IPS-11a (cell line): ENCODE measurements at regions not wholly inside any gene's neighbourhood (a gene's known extent, or its start where the extent isn't known, plus 50 kb on each side); places are given as distances from the start of the nearest gene placed in this dataset.

ENCODE experiments used
- H3K4me3 ChIP-seq: one replicate; pipeline ENCODE4 v1.5.1; 2013; ENCODE audit warnings: low read depth, low read length, control low read depth

DNA sequence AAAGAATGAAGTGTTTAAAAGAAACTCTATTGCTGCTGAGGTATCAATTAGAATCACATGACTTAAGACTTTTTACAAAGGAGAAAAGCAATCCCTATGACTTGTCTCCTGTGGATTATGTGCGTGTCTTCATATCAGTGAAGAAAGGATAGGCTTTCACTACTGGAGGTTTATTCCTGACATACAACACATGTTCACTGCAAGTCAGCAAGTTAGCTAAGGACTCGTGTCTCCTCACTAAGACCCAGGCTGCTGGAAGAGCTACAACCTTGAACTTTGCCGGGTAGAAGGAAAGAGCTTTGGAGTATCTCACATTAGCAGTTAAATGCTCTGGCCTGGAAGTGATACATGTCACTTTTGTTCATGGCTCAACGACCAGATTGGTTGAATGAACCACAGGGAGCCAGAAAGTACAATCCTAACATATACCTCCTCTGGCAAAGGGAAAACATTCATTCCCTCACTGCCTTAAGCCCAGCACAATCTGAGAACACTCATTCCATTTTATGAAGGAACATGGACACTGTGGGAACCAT lies 215.3 kb downstream of the RNF152 start:
- H3K4me3 ChIP-seq: no peak overlapping the region

DNA sequence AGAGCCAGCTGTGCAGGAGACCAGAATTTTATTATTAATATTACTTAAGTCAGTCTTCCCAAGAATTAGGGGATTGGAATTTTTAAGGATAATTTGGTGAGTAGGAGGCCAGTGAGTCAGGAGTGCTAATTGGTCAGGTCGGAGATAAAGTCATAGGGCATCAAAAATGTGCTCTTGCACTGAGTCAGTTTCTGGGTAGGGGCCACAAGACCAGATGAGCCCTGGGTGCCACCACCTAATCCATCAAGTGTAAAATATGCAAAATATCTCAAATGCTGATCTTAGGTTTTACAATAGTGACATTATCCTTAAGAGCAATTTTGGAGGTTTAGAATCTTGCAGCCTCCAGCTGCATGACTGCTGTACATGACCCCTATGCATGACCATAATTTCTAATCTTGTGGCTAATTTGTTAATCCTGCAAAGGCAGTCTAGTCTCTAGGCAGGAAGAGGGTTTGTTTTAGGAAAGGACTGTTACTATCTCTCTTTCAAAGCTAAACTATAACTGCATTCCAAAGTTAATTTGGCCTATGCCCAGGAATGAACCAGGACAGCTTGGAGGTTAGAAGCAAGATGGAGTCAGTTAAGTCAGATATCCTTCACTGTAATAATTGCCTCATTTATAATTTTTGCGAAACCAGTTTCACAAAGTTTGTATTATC lies 215.9 kb downstream of the RNF152 start:
- H3K4me3 ChIP-seq: no peak overlapping the region

DNA sequence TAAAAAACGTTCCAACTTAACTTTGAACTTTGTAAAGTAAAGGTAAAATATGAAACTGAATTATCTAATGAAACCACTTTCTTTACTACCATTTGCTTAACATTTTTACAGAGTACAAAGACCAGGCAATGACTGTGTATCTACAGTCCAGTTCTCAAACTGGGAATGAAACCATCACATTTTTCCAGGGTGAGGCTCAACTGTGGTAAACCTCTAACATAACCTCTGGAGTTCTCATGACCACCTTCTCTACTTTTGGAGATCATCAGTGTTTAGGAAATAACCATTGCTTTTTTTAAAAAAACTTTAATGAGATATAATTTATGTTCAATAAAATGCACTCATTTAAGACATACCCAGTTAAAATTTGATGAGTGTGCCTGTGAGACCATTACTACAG lies 223.5 kb downstream of the RNF152 start:
- no peak overlapping the region for H3K4me3 ChIP-seq

DNA sequence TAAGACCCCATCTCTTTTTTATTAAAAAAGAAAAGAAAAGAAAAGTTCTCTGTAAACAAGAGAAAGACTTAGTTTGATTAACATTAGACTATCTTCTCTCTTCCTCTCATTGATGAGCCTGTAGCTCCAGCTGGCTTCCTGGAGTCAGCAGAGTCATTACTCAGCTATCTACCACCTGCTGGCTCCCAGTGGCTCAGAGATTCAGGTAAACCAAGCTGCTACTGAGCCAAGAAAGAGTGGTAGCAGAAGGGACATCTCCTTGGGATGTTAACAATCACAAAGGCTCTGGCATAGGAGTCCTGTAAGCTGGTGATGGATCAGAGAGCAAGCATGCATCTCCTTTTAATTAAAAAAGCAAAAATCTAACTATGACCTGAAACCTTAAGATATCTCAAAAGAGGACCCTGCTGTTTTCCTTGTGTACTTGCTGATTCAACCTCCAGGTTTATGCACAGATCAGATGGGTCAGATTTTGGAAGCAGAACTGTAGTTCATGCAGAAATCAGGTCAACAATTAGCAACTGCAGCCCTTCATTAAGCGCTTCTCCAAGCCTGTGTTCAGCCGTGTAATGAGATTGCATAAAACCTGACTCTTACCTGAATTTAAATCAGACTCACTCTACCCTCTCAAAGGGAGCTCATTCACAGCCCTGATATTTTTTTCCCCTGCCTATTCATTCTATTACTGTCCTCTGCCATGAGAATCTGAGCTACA lies 225.8 kb downstream of the RNF152 start:
- no peak overlapping the region for H3K4me3 ChIP-seq

DNA sequence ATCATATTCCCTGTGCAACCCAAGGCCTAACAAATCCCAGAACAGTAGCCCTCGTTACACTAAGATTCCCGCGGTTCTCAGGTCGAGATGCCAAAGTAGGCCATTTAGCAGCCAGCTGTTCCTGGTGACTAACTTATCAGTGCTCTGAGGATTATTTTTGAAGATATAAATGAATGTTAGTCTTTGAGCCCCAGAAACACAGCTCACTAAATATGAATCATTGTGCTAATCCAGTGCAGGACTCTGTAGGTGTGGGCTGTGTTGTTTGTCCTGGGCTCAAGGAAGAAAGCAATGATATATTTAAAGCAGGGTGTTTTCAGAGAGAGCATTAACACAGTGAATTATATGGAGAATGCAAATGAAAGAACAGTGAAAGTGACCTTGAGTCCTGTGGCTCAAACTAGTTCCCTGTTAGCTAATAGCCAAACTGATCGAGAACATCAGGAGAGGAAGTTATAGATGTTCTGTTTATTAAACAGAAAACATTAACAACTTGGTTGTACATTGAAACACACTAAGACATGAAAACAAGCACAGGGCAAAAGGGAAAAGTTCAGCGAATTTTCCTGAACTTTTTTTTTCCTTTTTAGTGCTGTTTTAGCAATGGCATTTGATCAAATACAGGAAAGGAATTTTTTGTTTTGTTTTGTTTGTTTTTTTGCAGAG lies 228.3 kb downstream of the RNF152 start:
- no peak overlapping the region for H3K4me3 ChIP-seq

DNA sequence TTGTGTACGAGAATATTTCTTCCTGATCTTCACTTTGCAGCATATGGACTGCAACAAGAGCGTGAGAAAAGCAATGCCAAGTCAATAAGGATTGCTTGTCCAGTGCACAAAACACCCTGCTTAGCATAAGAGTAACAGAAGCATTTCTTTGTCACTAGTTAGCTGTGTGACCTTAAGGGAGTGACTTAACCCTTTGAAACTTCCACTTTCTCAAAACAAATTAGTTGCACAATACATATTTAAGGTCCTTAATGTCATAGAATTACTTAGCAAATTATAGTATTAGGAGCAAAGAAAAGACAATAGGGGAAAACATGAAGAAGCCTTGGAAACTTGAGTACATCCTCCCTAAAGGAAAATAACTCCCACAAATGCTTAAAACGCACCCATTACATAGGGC lies 230.1 kb downstream of the RNF152 start:
- H3K4me3 ChIP-seq: no peak overlapping the region

DNA sequence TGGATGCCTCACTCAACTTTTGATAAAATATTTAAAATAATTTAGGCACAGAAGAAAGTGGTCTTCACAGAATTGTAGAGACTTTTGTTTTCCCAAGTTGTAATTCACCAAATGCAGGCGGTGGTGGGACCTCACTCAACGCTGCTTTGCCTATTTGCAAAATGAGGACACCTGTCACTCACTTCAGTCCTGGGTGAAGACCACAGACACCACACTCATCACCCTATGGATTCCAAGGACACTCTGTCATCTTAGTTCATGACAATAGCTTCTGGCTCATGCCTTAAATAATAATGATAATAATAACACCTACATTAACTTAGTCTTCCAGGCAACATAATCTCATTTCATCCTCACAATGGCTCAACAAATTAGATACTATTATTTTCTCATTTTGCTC lies 234.4 kb downstream of the RNF152 start:
- H3K4me3 ChIP-seq: no peak overlapping the region

DNA sequence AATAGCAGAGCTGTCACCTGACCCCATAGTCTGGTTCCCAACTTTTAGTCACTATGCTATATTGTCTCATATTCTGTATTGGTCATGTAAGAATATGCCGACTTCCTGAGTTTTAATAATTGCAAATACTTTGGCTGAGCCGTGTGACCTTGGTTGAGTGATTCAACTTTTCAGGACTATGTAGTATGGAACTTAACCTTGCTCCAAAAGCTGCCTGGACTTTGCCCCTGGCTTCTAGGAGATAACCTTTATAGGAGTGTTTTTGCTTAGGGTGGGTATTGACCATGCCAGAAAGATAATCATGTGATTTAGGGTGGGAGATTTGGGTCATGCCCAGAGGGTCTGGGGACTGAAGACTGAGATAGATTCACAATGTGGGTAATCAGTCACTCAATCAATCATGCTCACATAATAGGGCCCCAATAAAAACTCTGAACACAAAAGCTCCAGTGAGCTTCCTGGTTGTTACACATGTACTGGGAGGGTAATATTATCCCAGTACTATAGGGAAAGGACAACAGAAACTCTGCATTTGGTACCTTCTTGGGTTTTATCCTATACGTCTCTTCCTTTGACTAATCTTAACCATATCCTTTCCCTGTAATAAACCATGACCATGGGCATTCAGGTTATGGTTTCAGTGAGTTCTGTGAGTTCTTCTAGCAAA lies 235.6 kb downstream of the RNF152 start:
- H3K4me3 ChIP-seq: no peak overlapping the region

DNA sequence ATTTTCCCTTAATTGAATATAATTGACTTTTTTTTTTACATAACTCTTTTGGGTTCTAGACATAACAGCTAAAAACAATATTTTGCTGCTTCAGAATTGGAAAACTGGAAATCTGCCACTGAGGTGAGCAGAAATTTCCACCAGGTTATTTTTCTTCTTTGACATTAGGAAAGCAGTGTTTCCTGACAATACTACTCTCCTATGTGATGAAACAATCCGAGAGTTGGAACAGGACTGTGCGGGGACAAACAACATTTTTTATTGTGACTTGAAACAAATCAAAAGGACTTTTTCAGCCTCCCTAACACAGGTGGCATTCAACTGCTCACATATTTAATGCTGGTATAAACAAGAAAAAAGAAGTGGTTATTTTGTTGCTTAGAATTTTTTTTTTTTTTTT lies 237.2 kb downstream of the RNF152 start:
- H3K4me3 ChIP-seq: no peak overlapping the region

DNA sequence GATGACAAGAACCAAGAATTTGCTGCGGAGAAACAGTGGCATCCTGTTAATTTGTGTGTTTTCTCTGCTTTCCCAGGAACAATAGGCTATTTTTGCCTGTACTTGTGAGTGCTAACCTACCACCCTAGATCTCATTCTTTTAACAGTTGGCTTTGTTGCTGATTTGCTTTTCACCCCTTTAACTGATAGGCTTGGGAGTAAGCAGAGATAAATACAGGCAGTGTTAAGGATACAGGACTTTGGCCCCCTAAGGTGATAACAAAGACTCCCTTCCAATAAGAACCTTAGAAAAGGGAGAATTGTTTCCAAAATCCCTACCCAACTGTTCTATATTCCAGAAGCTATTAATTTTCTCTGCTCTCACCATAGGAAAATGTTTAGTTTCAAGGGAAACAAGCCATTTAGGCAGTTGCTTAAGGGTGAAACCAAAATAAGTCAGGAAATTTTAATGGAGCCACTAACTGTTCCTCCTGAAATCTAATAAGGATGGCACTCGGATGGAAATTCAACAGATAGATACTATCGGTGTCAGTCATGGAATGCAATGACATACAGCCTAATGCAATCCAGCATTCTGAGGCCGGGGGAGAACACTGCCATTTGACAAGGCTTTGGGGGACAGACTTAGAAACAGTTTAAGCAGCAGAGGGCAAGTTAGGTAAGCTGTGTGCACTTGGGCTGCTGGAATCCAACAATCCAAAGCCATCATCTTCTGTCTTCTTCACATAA lies 238.8 kb downstream of the RNF152 start:
- H3K4me3 ChIP-seq: no peak overlapping the region

DNA sequence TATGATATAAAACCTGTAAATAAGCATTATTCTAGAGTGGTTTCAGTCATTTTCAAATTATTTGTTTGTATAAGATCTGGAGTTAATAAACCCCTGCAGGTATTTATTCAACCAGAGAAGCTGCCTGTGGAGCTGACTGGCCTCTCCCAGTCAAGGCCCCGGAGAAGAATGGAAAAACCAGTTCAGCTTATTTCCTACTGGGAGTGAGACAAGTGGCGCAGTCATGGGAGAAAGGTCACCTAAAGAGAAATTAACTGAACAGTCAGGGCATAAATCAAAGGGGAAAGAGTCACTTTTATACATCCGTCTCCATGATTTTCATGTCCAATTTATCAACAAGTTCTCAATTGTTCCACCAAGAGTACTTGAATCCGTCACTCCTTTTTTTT lies 240.9 kb downstream of the RNF152 start:
- no peak overlapping the region for H3K4me3 ChIP-seq

DNA sequence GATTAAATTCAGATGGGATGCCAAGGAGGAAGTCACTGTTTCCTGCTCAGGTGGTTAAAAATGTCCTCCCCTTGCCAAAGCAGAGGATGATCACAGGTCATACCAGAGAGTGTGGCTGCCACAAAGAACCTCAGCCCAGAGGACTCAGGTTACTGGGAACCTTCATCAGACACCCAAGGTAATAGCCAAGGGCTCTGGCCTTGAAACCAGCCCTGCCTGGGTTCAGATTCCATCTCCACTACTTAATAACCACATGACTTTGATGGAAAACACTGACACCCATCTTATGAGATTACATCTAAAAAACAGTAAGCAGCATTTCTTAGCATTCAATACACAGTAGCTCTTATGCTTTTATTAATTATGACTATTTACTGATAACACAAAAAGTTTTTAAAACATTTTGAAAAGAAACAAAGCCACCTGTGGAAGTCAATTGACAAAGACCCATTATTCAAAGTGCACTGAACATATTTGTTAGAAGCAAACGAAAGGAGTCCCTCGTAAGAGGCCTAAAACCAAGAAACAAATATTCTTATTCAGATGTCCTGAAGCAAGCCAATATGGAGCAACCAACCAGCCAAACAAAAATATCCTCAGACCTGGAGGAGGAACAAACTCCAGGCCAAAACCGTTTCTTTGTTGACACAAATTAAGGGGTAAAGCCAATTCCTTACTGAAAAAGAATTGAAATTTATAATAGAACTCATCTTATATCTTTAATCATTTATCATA lies 241.5 kb downstream of the RNF152 start:
- H3K4me3 ChIP-seq: no peak overlapping the region

DNA sequence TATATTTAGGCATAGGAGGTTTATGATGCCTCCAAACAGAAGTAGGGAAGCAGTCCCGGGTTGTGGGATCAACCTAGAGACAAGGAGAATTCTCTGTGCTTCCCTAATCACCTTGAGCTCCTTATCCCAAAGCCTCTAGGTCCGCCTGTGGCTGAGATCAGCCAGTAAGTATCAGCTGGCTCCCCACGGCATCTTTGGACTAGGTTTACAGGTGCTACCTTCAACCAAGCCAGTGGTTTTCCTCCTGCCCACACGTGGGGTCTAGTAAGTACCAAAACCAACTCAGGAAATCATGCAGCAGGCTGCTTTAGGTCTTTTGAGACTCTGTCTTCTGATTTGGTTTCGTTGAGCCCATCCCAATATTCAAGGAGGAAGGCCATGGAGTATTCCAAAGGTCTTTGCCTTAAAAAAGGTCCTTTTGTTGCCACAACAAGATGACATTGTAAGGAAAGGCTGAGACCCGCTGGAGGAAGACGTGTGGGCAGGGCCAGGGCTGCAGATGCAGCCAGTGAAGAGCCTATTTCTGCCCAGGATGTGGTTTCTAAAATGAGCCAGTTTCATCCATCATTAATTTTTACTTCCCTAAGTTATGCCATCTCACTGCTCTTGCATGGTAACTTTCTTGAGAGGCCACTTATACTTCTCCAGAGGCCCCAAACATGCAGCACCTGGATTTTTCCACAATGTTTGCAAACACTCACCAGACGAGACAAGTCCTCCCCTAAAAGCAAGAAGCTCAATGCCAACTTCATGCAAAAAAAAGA lies 248.7 kb downstream of the RNF152 start:
- H3K4me3 ChIP-seq: no peak overlapping the region

DNA sequence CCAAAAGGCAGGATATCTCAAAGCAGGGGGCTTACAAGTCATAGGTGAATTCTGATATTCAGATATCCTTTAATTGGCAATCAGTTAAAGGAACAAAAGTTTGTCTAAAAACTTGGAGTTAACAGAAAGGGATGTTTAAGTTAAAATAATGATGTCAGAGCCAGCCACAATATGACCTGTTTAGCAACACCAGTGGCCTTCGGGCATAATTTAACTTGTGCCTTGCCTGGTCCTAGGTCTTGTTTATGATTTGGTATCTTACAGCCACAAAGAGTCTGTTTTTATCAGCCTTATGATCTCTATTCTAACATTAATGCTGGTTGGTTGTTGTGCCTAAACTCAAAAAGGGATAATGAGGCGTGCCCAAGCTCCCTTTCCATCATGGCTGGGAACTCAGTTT lies 252.9 kb downstream of the RNF152 start:
- no peak overlapping the region for H3K4me3 ChIP-seq

DNA sequence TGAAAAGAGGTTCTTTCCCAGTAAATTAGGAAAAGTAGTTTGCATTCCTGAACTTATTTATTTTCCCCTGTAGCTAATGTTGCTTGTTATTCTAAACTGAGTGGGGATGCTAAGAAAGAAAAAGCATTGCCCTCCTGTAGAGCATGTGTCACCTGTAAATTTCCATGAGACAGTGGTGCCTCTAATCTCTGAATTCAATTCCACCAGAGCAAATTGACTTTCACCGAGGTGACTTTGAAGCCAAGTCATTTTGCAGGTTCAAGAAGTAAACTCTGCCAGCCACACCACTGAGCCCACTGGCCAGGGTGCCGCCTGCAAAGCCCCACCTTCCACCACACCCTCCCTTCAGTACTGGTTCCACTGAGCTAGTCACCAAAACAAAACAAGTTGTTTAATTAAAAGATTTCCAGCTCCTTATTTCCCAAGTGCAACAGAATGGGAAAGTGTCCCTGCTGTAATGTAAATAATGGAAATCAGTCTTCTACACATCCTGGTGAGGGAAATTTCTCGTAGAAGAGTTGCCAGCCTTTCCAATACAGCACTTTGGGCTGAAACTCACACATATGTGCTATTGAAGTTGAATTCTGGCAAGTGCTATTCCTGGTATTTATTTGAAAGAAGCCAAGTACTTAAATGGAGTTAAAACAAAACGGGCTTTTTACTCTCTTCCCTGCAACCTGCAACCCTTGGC lies 254.8 kb downstream of the RNF152 start:
- H3K4me3 ChIP-seq: no peak overlapping the region

DNA sequence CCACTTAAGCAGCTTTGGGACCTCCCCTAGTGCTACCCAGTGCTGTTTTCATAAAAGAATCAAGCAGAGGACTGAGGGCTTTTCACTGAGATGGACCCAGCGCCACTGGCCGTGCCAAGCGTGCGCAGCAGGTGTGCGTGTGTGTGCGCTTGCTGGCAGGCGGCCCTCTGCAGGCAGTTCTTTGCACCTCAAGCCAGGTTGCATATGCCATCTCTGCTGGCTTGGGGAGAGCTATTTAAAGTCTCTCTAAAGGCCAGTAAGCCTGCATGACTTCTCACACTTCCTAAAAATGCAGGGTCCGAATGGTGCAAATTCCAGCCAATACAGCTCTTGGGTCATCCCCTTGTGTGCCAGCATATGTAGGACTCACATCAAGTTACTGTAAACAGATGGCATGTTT lies 255.5 kb downstream of the RNF152 start:
- no peak overlapping the region for H3K4me3 ChIP-seq

DNA sequence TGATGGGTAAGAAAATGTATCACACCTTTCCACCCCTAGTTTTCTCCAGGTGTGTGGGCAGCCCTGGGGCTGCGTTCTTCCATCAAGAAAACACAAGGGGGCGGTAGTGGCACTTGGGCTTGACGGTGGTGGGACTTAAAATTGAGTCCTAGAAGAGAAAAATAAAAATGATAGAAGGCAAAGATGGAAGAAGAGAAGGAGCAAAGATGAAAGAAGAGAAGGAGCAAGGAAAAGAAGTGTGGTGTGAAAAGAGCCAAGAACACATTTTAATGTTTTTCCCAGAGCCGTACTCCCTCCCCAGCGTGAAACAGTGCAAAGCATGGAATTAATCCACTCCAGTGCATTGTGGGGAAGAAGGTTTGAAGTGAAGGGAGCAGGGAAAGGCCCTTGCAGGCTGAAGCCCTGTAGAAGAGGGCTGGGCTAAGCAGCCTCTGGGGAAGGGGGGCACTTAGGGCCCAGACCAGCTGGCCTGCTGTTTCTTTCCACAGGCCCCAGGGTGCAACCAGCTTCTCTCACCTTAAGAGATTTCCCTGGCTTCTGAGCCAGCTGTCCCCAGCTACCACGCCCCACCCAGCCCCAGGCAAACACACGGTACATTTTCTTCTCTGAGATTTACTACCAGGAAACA lies 256.8 kb downstream of the RNF152 start:
- H3K4me3 ChIP-seq: no peak overlapping the region

DNA sequence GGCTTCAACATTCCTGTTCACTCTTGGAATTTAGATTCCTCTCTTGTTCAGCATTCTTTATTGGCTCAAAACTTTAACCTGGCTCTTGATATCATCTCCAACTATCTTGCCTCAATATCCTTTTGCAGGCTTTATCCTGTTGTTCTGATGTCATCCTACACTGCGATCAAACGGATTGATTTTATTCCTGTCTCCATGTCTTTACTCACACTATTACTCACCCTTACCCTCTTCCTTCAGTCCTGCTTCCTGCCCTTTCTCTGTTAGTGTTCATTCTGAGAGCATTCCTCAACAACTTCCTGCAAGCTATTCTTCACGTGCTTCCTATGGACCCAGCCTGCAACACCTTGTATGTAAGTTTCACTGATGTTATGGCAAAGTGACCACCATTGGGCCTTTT lies 264.7 kb downstream of the RNF152 start:
- no peak overlapping the region for H3K4me3 ChIP-seq
